HG03565 (cell line): ENCODE measurements at regions not wholly inside any gene's neighbourhood (a gene's known extent, or its start where the extent isn't known, plus 50 kb on each side); places are given as distances from the start of the nearest gene placed in this dataset.

ENCODE experiments used
- ATAC-seq: cut with Tn5 transposase; IDR thresholded peaks from one replicate; pipeline ENCODE4 v1.9.1; 2021; ENCODE audit warnings: mild to moderate bottlenecking, moderate library complexity; ENCODE audit not compliant: unreplicated experiment

DNA sequence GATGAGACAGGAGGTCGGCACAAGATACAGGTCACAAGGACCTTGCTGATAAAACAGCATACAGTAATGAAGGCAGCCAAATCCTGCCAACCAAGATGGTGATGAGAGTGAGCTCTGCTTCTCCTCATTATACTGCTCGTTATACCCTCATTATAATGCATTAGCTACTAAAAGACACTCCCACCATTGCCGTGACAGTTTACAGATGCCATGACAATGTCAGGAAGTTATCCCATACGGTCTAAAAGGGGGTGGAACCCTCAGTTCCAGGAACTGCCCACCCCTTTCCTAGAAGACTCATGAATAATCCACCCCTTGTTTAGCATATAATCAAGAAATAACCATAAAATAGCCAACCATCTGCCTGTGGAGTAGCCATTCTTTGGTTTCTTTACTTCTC is 224.2 kb downstream of the RBM43 start:
- no peak for ATAC-seq

DNA sequence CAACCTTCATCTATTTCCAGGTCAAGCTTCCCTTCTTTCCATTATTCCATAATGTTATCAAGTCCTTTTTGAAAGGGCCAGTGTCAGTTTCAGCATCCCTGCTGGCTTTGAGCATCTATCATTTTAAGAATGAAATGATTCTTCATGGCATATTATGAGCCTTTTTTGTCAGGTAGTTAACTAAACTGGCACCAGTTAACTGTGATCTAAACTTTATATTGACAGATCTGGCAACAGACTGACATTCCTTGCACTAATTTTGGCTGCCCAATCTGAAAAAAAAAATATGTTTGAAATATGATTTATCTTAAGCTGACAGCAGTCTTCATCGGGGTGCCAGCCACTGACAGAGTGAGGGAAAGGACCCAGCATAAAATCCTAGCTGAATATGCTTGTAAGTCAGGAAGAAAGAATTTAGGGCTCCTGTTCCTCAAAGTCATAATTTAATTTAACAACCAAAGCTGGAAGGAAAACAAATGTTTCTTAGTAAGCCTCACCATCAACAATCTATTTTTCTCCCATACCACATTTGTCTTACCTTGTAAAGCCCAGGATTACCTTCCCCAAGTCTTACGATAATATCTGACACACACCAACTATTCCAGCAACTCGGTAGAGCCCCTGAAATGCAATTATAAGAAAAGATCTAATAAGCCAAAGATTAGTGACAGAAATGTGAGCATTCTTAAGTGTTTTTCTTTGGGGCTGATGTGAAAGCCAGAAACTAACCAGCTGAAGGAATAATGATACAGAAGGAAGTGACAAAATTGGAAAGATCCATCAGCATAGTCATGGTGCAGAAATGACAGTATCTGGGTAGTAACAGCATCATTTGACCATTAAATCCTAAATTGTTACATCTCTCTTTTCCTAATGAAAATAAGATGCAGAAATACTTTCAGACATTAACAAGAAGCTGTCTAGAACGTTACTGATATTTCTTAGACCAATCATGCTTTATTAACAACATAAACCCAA is 228.1 kb downstream of the RBM43 start:
- no peak for ATAC-seq

DNA sequence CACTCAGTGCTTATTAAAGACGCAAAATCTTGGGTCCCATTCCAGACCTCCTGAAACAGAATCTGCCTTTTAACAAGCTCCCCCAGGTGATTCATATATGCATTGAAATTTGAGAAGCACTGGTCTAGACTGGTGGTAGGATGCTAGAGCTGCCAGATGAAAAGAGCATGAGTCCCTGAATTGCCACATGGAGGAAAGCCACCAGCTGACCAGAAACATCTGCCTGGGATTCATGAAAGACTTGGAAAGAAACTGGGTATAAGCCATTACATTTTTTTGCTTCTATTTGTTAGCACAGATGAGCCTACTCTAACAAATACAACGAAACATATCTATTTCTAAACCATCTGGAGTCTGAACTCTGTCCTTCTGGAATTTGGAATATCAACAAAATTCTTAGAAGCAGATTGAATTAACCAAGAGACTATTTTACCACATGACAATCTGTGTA is 228.9 kb downstream of the RBM43 start:
- ATAC-seq, result no peak

DNA sequence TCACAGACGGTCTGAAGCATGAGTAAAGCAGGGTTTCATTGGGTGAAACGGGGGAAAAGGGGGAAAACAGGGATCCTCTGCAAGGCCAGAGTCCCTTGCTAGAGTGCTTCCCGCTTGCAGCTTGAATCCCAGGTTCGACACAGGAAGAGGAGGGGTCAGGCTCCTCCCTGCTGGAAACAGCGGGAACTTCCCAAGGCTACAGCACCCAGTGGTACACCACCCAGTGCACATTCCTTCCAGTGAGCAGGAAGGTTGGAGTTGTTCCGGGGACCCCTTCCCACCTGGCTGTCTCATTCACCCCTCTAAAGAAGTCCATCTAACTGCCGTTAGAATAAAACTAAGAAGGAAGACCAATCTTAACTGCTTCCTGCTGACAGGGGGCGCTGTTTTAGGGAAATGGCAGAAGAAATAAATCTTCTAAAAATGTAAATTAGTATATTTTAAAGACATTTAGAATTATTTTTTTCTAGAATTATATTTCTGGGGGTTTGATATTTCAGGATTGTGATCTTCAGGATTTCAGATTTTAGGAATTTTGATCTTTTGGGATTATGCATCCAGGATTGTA is 230.9 kb downstream of the RBM43 start:
- ATAC-seq, result no peak

DNA sequence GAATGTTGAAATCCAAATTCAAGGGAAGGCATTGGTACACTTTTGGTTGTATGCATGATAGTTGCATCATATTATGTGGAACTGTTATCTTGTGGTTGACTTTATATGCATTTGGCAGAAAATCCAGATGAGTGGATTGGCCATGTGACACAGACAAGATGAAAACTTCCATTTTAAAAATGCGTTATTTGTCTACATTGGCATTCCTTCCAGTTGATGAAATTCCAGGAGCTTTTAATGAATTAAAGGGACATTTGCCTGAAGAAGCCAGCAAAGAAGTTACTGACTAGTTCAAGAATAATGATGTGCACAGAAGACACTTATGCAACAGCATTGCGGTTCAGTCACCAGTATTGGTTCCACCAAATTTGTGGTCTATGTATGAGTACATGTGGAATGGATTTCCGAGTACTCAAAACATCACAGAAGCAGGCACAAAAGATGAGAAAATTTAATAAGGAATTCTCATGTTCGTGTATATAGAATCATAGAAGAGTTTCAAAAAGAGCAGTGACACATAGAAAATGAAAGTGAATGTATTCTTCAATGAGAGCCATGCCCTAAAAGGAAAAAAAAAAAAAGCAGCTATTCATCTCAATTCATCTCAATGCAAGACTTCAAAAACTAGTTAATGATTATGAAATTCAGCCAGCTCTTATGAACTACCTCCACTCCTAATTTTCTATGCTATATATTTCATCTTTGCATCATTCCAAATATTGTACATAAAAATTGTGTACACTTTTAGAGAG is 232.1 kb downstream of the RBM43 start:
- no peak for ATAC-seq

DNA sequence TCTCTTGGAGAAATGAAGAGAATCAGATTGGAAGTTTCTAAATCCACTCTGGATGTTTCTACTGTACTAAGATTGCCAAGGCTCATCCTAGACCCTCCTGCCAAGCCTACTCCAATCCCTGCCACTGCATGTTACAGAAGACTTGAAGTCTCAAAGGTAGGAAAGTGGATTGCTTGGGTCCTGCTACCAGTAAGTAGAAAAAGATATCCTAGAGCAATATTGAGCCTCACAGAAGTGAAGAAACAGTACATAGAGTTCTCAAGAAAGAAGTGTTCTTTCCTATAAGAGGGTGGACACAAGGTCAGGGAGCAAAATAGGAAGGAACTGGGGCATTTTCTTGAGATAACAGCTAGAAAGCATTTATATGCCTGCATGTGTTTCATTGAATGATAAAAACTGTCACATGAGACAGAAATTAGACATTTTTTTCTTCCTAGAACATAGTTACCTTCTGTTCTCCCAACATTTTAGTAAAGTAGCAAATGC is 232.9 kb downstream of the RBM43 start:
- ATAC-seq, result no peak

DNA sequence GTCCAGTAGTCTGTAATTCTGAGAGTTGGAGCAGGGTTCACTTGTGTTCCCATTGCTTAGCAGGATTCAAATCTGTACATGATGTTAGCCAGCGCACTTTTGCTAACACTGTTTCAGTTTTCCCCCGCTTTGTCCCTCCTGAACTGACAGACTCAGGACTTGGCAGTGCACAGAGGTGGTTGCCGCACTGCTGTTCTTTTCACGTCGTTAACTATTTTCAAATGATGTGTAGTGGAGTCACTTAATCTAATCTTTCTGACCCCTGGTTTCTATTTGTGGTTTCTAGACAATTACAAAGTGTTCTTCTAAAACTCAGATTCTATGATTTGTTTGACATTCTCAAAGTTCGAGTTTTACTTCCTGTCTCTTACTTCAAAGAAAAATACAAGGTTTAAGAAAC is 234.5 kb downstream of the RBM43 start:
- ATAC-seq, result no peak

DNA sequence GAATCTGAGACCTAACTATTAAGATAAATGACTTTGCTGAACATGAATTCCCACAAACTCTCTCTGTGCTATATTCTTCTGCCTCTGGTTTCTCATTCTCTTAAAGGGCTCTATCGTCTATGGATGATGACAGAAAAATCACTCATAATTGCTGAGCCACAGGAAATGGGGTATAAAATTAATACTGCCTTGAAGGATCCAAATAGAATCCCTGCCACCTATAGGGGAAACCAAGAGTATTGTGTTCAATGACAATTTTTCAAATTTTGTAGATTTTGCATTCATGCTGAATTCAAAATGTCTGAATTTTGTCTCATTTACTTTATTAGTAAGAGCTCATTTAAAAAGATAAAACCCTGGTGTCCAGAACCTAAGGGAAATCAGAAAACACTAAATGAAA is 235.8 kb downstream of the RBM43 start:
- ATAC-seq, result no peak

DNA sequence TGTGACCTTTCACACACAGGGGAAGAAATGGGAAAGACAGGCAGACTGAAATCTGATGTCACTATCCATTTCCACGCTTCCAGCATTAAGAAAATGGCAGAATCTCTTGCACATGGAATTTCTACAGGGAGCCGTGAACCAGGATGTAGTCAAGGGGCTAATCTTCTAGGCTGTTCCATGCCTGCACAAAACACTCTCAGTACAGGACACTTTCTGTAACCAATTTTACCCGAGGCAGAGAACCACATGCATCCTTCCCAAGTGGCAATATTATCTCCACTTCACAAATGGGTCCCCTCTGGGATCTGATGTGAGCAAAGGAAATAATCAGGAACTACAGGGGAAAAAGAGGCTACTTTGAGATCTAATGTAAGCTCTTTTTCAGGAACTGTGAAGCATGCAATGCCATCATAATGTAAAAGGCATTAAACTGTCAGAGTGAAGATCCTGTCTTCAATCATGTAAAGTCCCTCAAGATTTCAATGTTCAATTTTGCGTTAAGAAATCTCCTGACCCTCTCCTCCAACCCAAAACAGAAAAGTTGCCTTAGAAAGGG is 236.9 kb downstream of the RBM43 start:
- no peak for ATAC-seq

DNA sequence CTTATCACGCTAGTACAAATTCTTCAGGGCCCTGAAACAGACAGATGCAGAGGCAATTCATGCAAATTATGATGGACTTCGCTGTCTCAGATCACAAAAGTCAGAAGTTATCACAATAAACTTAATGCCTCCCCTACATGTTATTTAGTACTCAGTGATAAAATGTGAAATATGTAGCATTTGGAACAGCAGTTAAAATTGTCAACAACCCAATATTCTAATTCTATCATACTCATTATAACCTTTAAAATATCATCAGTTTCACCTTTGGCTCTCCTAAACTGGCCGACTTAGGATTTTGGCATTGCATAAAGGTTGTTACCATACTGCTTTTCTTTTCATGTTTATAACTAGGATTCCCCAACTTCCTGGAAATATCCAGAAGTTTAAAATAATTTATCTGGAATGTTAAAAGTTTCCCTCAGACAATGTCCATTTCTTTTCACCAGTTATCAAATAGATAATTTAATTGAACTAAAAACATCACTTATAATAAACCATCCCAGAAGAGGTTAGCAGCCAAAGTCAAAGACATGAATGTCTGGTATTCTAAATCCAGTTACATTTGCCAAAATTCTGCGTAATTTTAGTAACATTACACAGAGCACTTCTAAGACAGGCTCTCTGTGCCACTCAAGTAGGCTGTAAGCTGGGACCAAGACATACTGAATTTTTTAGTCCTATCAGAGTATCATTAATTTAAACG is 239.8 kb downstream of the RBM43 start:
- ATAC-seq, result no peak

DNA sequence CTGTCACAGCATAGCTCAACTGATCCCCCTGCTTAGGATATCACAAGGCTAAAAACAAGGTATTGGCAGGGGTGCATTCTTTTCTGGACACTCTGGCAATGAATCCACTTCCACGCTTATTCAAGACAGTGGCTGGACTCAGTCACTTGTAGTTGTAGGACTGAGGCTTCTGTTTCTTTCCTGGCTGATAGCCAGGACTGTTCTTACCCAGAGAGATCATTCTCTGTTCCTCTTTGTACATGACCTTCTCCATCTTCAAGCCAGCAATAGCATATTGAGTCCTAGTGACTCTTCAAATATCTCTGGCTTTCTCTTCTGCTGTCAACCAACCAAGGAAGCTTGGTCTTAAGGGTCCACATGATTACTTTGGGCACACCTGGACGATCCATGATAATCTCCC is 241.3 kb downstream of the RBM43 start:
- ATAC-seq, result peak; percentile 93

DNA sequence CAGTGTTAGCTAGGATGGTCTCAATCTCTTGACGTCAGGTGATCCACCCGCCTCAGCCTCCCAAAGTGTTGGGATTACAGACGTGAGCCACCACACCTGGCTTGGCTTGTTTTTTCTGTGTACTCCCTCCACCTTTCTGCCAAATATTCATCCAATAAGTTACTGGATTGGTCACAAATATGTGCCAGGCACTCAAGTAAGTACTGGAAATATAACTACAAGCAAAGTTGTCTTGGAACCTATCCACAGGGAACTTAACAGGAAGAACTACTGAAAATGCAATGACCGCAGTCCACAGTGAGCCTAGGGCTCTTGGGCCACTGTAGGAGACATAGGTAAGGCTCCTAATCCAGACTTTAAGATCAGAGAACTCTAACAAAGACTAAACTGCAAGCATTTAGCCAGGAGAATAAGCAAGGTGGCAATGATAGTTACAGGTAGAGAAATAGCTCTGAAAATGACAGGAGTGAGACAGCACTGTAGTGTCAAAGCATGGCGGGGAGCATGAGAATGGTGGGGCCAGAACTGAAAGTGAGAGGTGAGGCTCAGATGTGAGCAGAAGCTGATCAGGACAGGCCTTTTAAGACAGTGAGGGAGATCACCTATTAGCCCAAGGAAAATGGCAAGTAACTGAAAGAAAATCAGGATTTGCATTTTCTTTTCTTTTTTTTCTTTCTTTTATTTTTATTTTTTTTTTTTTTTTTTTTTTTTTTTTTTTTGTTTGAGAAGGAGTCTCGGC is 252.1 kb downstream of the RBM43 start:
- ATAC-seq, result no peak

DNA sequence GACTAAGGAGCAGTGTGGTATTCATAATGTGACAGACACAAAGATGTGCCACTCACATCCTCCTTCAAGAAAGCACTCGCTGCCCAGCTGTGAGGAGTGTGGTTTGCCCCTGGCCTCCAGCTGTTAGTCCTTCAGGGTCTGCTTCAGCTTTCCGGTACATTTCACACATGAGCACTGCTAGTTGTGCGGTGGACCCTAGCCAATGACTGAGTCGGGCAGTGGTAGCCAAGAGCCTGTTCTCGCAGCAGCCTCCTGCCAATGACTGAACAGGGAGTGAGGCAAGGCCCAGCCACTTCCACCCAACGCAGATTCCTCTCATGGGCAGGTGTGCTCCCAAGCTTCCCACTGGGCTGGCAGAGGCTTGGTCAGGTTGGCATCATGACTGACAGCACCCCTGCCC is 254.3 kb downstream of the RBM43 start:
- ATAC-seq, result no peak

DNA sequence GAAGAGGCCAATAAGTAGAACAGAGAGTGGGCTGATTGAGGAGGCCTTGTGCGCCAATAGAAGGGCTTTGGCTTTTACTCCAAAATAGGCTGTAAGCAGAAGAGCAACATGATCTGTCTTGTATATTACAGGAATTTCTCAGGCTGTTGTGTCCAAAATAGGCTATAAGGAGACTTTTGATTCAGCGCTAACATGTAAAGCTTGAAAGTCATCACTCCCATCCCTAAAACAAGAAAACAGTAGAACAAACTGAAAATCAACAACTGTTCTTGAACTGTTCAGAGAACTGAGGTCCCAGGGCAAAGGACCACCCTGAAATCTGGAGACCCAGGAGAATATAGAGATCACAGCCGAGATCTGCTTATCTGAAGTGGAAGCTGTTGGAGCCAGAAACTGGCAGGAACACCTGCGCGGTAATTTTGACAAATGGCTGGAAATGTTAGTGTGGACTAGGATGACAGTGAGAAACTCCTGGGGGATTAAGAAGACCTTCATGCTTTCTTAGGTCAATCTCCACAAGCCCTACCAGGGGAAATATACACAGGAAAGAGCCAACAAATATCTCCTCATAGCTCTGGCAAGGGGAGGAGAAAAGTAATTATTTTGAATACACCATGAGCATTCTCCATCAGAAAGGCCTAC is 258.6 kb downstream of the RBM43 start:
- ATAC-seq, result no peak

DNA sequence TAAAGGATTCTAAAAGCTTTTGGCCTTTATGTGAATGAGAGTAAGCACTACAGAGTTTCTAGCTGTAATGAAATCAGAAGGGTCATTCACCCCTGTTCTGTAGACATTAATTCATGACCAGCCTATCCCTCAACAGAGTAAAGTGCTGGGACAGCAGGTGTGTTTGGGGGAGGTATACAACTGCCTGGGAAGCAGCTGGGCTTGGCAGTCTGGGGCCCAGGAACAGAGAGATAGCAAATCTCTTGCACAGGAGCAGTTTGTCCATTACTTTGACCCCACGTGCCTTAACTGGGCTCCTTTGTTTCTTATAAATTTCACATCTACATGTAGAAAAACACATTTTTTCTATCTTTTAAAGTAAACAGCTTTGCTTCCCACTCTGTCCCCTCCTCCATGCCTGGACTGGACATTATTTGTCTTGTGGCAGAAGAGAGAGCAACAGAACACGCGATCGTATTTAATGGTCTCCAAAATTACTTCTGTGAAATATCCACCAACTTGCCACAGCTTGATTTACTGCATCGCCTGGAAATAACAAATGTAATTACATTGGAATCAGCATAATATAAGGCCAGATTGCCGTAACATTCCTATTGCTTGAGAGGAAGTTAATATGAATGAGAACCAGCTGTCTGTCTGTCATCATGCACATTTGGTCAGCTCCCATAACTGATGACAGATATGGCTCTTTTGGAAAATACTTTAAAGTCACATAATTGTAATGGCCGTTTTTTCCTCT is 263.8 kb downstream of the RBM43 start:
- no peak for ATAC-seq

DNA sequence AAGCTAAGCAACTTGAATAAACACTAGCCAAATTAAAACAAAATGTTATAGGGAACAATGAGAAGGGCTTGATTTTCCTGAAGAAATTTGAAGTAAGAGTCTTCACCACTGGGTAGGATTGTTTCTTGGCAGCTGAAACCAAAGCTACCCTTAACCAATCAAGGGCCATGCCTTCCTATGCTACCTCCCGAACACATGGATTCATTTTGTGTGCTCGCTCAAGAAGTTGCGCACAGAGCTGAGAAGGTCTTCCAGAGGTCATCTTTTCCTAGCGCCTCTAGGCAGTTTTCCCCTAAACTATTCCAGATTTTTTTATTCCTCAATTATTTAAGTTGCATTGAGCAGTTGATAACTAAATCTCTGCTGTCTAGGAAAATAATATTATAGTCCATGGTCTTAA is 264.6 kb downstream of the RBM43 start:
- no peak for ATAC-seq

DNA sequence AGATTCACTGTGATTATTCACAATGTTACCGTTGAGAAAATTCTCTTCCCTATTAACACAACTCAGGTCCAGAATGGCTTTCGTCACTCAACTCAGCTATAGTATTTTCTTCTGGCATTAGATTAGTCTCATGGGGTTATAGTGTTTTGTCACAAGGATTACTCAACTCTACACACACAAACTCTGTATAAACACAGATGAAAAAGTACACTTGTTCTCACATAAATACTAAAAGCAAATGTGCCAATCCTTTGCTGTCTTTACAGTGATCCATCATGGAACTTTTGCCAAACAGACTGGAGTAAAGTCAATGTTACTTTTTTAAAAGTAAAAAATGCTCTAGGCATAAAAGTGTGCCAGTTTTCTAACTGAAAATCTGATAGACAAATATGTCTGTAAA is 267.6 kb downstream of the RBM43 start:
- ATAC-seq, result no peak

DNA sequence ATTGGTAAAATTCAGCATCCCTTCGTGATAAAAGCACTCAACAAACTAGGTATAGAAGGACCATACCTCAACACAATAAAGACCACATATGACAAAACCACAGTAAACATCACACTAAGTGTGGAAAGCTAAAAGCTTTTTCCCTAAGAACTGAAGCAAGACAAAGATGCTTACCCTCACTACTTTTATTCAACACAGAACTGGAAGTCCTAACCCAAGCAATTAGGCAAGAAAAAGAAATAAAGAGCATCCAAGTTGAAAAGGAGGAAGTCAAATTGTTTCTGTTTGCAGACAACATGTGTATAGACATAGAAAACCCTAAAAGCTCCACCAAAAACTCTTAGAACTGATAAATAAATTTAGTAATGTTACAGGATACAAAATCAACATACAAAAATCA is 271.7 kb downstream of the RBM43 start:
- ATAC-seq, result no peak

DNA sequence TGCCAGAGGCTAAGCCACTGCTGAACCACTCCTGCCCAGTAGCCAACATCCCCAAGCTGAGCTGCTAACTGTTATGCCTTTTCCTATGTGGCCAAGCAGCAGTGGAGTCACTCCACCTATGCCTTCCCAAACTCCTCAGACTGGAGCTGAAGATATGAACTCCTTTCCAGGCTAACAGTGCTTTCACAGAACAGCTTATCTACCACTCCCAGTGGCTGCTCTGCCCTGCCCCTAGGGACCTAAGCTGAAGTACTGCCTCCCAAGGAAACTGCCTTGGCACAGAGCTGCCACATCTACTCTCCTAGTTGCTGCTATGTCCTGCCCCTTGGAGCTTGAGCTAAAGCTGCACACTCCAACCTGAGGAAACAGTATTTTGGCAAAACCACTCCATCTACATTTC is 275.9 kb downstream of the RBM43 start:
- no peak for ATAC-seq
